ENCODE measurements at regions not wholly inside any gene's neighbourhood (a gene's known extent, or its start where the extent isn't known, plus 50 kb on each side); places are given as distances from the start of the nearest gene placed in this dataset.

- TF ChIP-seq, protein P1, sequence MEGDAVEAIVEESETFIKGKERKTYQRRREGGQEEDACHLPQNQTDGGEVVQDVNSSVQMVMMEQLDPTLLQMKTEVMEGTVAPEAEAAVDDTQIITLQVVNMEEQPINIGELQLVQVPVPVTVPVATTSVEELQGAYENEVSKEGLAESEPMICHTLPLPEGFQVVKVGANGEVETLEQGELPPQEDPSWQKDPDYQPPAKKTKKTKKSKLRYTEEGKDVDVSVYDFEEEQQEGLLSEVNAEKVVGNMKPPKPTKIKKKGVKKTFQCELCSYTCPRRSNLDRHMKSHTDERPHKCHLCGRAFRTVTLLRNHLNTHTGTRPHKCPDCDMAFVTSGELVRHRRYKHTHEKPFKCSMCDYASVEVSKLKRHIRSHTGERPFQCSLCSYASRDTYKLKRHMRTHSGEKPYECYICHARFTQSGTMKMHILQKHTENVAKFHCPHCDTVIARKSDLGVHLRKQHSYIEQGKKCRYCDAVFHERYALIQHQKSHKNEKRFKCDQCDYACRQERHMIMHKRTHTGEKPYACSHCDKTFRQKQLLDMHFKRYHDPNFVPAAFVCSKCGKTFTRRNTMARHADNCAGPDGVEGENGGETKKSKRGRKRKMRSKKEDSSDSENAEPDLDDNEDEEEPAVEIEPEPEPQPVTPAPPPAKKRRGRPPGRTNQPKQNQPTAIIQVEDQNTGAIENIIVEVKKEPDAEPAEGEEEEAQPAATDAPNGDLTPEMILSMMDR (IDR thresholded peaks at IDR 0.05): no peak
- TF ChIP-seq ZFX (IDR thresholded peaks at IDR 0.05; ENCODE audit: borderline replicate concordance): no peak
Measured at GRCh38 chr22:48952256-48953102, 875.2 kb downstream of the BRD1 start.
